Right renal pelvis (tissue), 4 donors: ENCODE measurements at regions not wholly inside any gene's neighbourhood (a gene's known extent, or its start where the extent isn't known, plus 50 kb on each side); places are given as distances from the start of the nearest gene placed in this dataset.
"Not testable (repeated sequence)": the region's sequence is repeated elsewhere in the genome, so short reads cannot be mapped to it uniquely, and the experiment has no call there.

Experiments used
- DNase-seq, 4 donors: peaks; one replicate each; pipeline ENCODE4 v3.0.0-alpha.2; 2013; ENCODE audit warnings: low read depth in 4 of 4, low spot score in 3 of 4, missing footprints in 1 of 4

DNA sequence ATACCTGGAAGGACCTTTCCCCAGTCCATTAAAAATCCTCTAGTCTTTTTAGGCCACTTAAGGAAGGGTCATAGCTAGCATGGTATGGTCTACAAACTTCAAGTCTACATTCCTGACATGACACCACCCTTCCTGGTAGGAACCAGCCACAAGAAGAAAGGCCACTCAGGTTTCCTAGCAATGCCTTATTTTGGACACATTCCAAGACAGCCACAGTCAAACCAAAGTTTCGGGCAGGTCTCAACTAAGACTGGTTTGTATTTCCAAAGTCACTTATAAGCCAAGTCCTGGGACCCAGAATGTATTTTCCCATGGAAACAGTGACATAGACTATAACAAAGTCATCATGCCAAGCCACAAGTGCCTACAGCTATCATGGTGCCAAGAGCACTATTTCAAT lies 50.6 kb upstream of the SLC44A3 start:
- no peak for DNase-seq

DNA sequence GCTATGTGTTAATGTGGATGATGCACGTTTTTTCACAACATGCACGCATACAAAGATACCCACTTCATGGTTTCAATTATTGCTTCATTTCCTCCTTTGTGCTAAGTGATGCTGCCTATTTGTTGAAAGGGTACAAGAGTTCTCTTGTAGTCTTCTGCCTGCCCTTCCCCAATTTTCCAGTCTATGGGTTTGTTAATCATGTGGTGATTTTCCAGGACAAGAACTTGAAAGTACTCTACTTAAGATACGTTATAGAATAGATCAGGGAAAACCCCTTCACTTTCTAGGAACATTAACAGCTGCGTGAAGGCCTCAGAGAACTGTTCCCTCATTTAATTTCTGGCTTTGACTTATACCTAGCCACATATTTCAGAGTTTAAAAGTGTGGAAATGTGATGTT lies 52.1 kb upstream of the SLC44A3 start:
- DNase-seq, result no peak

GRCh38 chr1:94765958-94766357 lies 54.2 kb upstream of the SLC44A3 start:
- no peak for DNase-seq

- DNase-seq, result no peak
Measured at GRCh38 chr1:94759188-94759587, 61.0 kb upstream of the SLC44A3 start.

DNA sequence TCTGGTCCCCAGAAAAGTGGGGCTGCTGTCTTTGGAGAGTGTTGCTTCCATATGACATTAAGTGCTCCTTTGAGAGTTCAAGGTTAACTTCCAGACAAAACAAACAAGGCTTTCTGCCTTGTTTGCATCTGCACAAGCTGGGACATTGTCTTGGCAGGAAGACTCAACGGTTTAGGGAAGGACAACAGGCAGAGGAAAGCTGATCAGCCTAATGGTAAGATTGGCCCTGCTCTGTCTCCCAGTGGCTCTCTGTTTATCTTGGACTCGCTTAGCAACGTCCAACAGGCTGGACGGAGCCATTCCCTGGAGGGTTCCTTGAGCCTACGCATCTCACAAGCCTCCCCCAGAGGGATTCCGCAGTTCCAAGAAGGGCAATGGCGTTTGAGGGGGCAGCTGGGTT lies 62.2 kb upstream of the SLC44A3 start:
- no peak for DNase-seq

DNA sequence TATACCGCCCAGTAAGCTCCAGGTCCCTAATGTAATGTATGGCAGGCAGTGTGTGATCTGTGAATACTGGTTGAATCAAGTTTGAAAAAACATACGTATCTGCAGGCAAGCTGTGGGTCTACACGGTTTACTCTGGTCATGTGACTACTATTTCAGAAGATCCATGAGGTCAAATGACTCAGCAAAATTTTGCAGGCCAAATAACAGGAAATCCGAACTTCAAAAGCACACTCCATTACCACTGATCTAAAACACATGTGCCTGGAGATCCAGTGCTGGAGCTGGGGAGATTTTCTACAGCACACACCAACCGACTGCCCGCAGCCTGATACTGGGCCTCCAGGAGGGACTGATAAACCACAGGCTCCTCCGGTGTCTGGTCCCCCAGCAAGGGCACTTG lies 64.5 kb upstream of the SLC44A3 start:
- no peak for DNase-seq

- DNase-seq, result not testable (repeated sequence)
Measured at GRCh38 chr1:94755016-94755415, 65.1 kb upstream of the SLC44A3 start.

DNA sequence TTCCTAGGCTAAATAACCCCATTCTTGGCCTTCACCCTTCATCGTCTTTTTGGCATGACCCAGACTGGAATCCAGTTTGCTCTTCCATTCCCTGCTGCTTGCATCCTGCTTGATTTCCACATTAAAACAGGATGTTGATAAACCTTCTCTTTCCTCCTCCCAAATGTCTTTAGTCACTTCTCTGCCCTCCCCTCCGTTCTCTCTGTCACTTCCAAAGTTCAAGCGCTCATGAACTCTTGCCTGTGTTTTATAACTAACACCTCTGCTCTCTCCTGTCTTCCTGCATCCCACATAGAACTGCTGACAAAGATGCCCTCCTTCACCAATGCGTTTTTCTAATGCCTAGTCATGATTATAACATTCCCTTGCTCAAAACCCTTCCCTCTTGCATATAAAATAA lies 65.6 kb upstream of the SLC44A3 start:
- DNase-seq, result no peak

GRCh38 chr1:94754095-94754494 lies 66.1 kb upstream of the SLC44A3 start:
- no peak for DNase-seq

DNA sequence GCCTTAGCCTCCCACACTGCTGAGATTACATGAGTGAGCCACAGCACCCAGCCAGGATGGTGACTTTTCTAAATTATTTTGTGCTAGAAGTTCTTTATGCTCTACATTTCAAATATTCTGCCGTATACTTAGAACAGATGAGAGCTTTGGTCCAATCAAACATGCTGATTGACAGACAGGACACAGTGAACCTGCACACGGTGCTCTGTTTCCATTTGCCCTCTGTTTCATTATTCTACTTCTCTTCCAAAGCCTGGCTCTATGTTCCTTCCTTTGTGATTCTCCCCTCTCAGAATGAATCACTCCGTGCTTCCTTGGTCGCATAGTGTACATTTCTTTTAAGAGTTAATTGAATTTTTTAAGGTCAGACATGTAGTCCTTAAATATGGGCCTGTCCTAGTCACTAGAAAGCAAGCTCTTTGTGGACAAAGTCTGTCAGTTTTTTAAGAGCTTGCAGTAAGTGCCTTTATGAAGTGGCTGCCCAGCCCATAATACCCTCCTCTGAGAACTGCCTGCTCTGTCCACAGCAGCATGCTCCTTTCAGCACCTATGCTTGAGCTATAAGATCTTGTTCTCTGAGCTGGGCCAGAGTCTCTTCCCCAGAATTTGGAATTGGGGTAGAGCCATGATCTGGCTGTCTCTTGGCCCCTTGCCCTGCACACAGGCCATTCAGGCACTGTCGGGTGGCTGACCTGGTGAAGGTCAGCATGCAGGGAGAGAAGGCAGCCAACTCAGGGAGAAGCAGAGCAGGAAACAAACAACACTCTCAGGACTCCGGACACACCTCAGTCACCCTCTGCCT lies 66.8 kb upstream of the SLC44A3 start:
- DNase-seq, result no peak

DNA sequence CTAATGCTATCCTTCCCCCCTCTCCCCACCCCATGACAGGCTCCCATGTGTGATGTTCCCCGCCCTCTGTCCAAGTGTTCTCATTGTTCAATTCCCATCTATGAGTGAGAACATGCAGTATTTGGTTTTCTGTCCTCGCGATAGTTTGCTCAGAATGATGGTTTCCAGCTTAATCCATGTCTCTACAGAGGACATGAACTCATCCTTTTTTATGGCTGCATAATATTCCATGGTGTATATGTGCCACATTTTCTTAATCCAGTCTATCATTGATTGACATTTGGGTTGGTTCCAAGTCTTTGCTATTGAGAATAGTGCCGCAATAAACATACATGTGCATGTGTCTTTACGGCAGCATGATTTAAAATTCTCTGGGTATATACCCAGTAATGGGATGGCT lies 68.7 kb upstream of the SLC44A3 start:
- not testable (repeated sequence) for DNase-seq

- DNase-seq, result no peak
Measured at GRCh38 chr1:94746635-94747525, 73.3 kb upstream of the SLC44A3 start.

DNA sequence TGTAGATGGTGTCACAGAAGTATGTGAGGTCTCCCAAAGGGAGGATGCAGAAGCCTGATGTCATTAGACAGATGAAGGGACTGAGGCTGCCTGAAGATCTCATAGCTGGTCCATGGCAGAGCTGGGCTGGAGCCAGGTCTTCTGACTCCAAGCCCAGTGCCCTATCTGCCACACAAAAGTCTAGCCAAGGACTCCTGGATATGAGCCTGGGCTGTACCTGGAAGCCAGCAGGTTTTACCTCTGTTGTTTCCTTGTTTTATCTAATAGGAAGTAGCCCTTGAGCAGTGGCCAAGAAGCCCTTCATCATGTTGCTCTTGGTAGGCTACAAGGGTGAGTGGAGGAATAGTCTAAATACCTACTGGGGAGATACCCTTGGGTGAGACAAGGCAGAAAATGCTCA lies 74.4 kb upstream of the SLC44A3 start:
- no peak for DNase-seq

DNA sequence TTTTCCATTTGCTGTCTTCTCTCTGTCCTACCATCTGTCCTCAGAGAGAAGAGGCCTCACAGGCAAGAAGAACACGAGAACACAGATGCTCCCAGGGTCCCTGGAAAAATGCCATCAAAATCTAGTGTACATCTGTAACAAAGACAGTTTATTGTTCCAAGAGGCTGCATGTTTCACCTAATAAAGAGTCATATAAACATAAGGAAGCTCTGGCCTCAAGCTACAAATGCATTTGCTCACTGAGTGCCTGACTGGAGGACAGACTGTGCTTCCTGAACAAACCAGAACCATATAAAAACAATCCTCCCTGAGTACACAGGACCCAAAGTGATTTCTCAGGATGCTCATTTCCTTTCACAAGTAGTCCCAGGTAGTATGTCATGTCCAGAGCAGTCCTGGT lies 76.3 kb upstream of the SLC44A3 start:
- no peak for DNase-seq

- no peak for DNase-seq
Measured at GRCh38 chr1:94741996-94742395, 78.2 kb upstream of the SLC44A3 start.

DNA sequence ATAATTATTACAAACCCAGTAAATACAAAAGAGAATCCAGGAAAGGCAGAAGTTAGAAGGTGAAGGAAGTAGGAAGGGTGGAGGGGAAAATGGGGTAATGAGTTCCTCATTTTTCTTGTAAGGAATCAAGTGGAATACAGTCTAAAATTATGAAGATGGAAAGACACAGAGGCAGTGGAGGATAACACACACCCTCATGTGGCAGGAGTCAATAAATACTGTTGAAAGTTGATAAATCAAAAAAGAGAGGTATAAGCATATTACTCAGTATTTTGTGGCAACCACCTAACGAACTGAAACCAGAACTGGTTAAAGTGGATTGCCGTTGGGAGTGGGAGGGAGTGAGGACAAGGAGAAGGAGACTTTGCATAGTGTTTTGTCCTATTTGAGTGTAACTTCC lies 78.6 kb upstream of the SLC44A3 start:
- DNase-seq, result no peak

DNA sequence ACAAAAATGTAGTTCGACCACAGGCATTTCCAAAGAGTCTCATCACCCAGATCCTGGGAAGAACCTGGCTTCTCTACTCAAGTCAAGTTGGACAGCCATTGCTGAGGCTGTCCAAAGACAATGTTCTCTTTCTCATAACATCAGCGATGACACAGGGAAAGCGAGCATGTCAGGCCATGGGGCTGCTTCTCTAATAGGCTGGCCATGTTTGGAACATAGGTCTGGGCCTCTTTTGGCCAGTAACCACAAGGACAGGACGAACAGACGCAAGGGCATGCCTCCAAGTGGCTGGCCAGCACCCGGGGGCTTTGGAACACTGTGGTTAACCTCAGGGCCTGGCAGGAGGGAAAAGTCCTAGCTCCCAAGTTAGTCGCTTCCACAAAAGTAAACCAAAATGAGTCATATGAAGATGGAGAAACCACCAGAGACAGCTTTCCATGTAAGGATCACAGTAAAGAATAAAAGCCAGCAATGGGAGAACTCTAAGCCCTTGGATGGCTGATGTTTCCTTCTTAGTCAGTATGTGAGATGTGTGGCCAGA lies 80.6 kb upstream of the SLC44A3 start:
- DNase-seq, result no peak

GRCh38 chr1:94738371-94738770 lies 81.8 kb upstream of the SLC44A3 start:
- DNase-seq, result no peak

- DNase-seq, result no peak
Measured at GRCh38 chr1:94737124-94737998, 82.8 kb upstream of the SLC44A3 start.

- DNase-seq, result no peak
Measured at GRCh38 chr1:94736549-94736948, 83.6 kb upstream of the SLC44A3 start.

GRCh38 chr1:94736073-94736472 lies 84.1 kb upstream of the SLC44A3 start:
- no peak for DNase-seq
